ENCODE measurements at regions not wholly inside any gene's neighbourhood (a gene's known extent, or its start where the extent isn't known, plus 50 kb on each side); places are given as distances from the start of the nearest gene placed in this dataset.

GRCh38 chr20:43283126-43283525, 93.4 kb upstream of the PTPRT start:
- TF ChIP-seq FOXK2 (IDR thresholded peaks at IDR 0.05) (no peak), ELF4 (IDR thresholded peaks at IDR 0.05) (no peak)
